ENCODE measurements at regions not wholly inside any gene's neighbourhood (a gene's known extent, or its start where the extent isn't known, plus 50 kb on each side); places are given as distances from the start of the nearest gene placed in this dataset.

- no peak overlapping the region for H3K9ac ChIP-seq (replicated peaks; ENCODE audit: extremely low read depth, insufficient read depth, low read length)
- no peaks in the 10 kb centered on the region for H3K79me2 ChIP-seq (ENCODE audit: control insufficient read depth, insufficient read depth, low read length)
- H3K4me1 ChIP-seq (ENCODE audit: control insufficient read depth, extremely low read depth, insufficient read depth, low read length) = no peaks in the 10 kb centered on the region
- dilution Hi-C loops (cut with MboI; ENCODE audit: extremely low pct_ligation_motif_present, low sequenced_read_pairs) (no loop called here), intact Hi-C loops (cut with micrococcal nuclease) (no loop called here)
- BruUV-seq (replicated peaks) = no TSS peak
- no peak overlapping the region for H2AFZ ChIP-seq (ENCODE audit: low read depth, low read length)
- H3K27ac ChIP-seq (ENCODE audit: insufficient read depth, low read depth, low read length) = no peak overlapping the region
- H3K9me3 ChIP-seq (replicated peaks; ENCODE audit: control insufficient read depth, insufficient read depth, low read length) = no peaks in the 10 kb centered on the region
- ChIA-PET CTCF (no interaction called here), POLR2A (no interaction called here)
- no peak overlapping the region for H3K4me3 ChIP-seq (replicated peaks in 1 of 3; ENCODE audit: insufficient read depth in 1 of 3, low read depth in 1 of 3, low read length in 3 of 3)
- H3K9me1 ChIP-seq (replicated peaks; ENCODE audit: control insufficient read depth, extremely low read depth, insufficient read depth, low read length) = no peaks in the 10 kb centered on the region
- TF ChIP-seq MYC (IDR thresholded peaks at IDR 0.05; ENCODE audit: low read depth, low read length) (no peak), JUN (IDR thresholded peaks at IDR 0.05; ENCODE audit: borderline replicate concordance, insufficient read depth, insufficient read length, low read depth) (no peak), EZH2 (IDR thresholded peaks at IDR 0.05; ENCODE audit: borderline replicate concordance, low read depth, low read length, severe bottlenecking) (no peak), MAX (IDR thresholded peaks at IDR 0.05; ENCODE audit: insufficient read depth, insufficient read length) (no peak), POLR2A (IDR thresholded peaks at IDR 0.05; ENCODE audit: low read depth, low read length) (no peak), CTCF (IDR thresholded peaks at IDR 0.05; ENCODE audit: extremely low read depth in 1 of 2, insufficient read depth in 1 of 2, low read depth in 1 of 2, low read length in 2 of 2) (no peak), GATA2 (IDR thresholded peaks at IDR 0.05; ENCODE audit: insufficient read depth, insufficient read length, low read depth, low read length) (no peak)
- no peak for FAIRE-seq
- no peaks in the 10 kb centered on the region for H4K20me1 ChIP-seq (replicated peaks; ENCODE audit: control insufficient read depth, extremely low read depth, insufficient read depth, low read length)
- H3K27me3 ChIP-seq (ENCODE audit: control insufficient read depth in 2 of 2, insufficient read depth in 2 of 2, low read length in 2 of 2) = no peaks in the 10 kb centered on the region
- no peak for DNase-seq (ENCODE audit: low read depth, low spot score)
- H3K4me2 ChIP-seq (ENCODE audit: insufficient read depth, low read length) = no peak overlapping the region
- no peaks in the 10 kb centered on the region for H3K36me3 ChIP-seq (ENCODE audit: control insufficient read depth in 2 of 2, extremely low read depth in 1 of 2, insufficient read depth in 2 of 2, low read length in 2 of 2)
Observed at GRCh38 chr11:97498891-97499290, 1109.1 kb downstream of the JRKL start.

- no peaks in the 10 kb centered on the region for H3K4me1 ChIP-seq (ENCODE audit: control insufficient read depth, extremely low read depth, insufficient read depth, low read length)
- peaks cover 3% of the 10 kb centered on the region for H3K9me3 ChIP-seq (replicated peaks; ENCODE audit: control insufficient read depth, insufficient read depth, low read length)
- BruUV-seq (replicated peaks) = no TSS peak
- ChIA-PET CTCF (no interaction called here), POLR2A (no interaction called here)
- no peaks in the 10 kb centered on the region for H3K27me3 ChIP-seq (ENCODE audit: control insufficient read depth in 2 of 2, insufficient read depth in 2 of 2, low read length in 2 of 2)
- dilution Hi-C loops (cut with MboI; ENCODE audit: extremely low pct_ligation_motif_present, low sequenced_read_pairs) (no loop called here), intact Hi-C loops (cut with micrococcal nuclease) (no loop called here)
- H3K4me2 ChIP-seq (ENCODE audit: insufficient read depth, low read length) = no peak overlapping the region
- H3K4me3 ChIP-seq (replicated peaks in 1 of 3; ENCODE audit: insufficient read depth in 1 of 3, low read depth in 1 of 3, low read length in 3 of 3) = no peak overlapping the region
- no peak for FAIRE-seq
- no peak for DNase-seq (ENCODE audit: low read depth, low spot score)
- no peak for TF ChIP-seq MYC (IDR thresholded peaks at IDR 0.05; ENCODE audit: low read depth, low read length)
- TF ChIP-seq JUN (IDR thresholded peaks at IDR 0.05; ENCODE audit: borderline replicate concordance, insufficient read depth, insufficient read length, low read depth) = no peak
- TF ChIP-seq POLR2A (IDR thresholded peaks at IDR 0.05; ENCODE audit: low read depth, low read length) = no peak
- no peak for TF ChIP-seq GATA2 (IDR thresholded peaks at IDR 0.05; ENCODE audit: insufficient read depth, insufficient read length, low read depth, low read length)
- TF ChIP-seq FOS (IDR thresholded peaks at IDR 0.05; ENCODE audit: borderline replicate concordance, insufficient read depth, low read length) = no peak
- no peak for TF ChIP-seq EZH2 (IDR thresholded peaks at IDR 0.05; ENCODE audit: borderline replicate concordance, low read depth, low read length, severe bottlenecking)
- TF ChIP-seq MAX (IDR thresholded peaks at IDR 0.05; ENCODE audit: insufficient read depth, insufficient read length) = no peak
- TF ChIP-seq CTCF (IDR thresholded peaks at IDR 0.05; ENCODE audit: extremely low read depth in 1 of 2, insufficient read depth in 1 of 2, low read depth in 1 of 2, low read length in 2 of 2) = no peak
- TF ChIP-seq POLR2AphosphoS5 (IDR thresholded peaks at IDR 0.05; ENCODE audit: insufficient read depth, low read depth, low read length) = no peak
- H3K27ac ChIP-seq (ENCODE audit: insufficient read depth, low read depth, low read length) = no peak overlapping the region
- no peak overlapping the region for H3K9ac ChIP-seq (replicated peaks; ENCODE audit: extremely low read depth, insufficient read depth, low read length)
- H4K20me1 ChIP-seq (replicated peaks; ENCODE audit: control insufficient read depth, extremely low read depth, insufficient read depth, low read length) = no peaks in the 10 kb centered on the region
- H2AFZ ChIP-seq (ENCODE audit: low read depth, low read length) = no peak overlapping the region
- no peaks in the 10 kb centered on the region for H3K36me3 ChIP-seq (ENCODE audit: control insufficient read depth in 2 of 2, extremely low read depth in 1 of 2, insufficient read depth in 2 of 2, low read length in 2 of 2)
- no peaks in the 10 kb centered on the region for H3K79me2 ChIP-seq (ENCODE audit: control insufficient read depth, insufficient read depth, low read length)
- H3K9me1 ChIP-seq (replicated peaks; ENCODE audit: control insufficient read depth, extremely low read depth, insufficient read depth, low read length) = no peaks in the 10 kb centered on the region
Observed at GRCh38 chr11:97502201-97502600, 1112.4 kb downstream of the JRKL start.

Data from endothelial cell of umbilical vein (primary cell).